Aorta (tissue), 5 donors: ENCODE measurements at regions not wholly inside any gene's neighbourhood (a gene's known extent, or its start where the extent isn't known, plus 50 kb on each side); places are given as distances from the start of the nearest gene placed in this dataset.

Source experiments
- ATAC-seq: fragments of 200-7000 bp; cut with Tn5 transposase; one replicate; pipeline ENCODE4 v1.9.1; 2022; ENCODE audit warnings: moderate library complexity; ENCODE audit not compliant: low FRiP score
- DNase-seq, 2 donors: peaks; one replicate each; pipeline ENCODE4 v3.0.0-alpha.2; 2020
- H3K27ac ChIP-seq, 2 donors: one replicate each; pipeline ENCODE4 v1.5.1; 2013; ENCODE audit warnings: low read length in 2 of 2, mild to moderate bottlenecking in 2 of 2, moderate library complexity in 2 of 2, control low read depth in 1 of 2, inconsistent platforms in 1 of 2, low read depth in 1 of 2
- H3K27me3 ChIP-seq, 2 donors: one replicate each; pipeline ENCODE4 v1.6.1; 2013; ENCODE audit warnings: control low read depth in 1 of 2, low read length in 1 of 2, mild to moderate bottlenecking in 1 of 2, moderate library complexity in 1 of 2; ENCODE audit not compliant: insufficient read depth in 2 of 2, control insufficient read depth in 1 of 2
- H3K36me3 ChIP-seq, 2 donors: one replicate each; pipeline ENCODE4 v1.6.1; 2013; ENCODE audit warnings: control low read depth in 1 of 2, low read length in 1 of 2, mild to moderate bottlenecking in 1 of 2; ENCODE audit not compliant: insufficient read depth in 2 of 2, control insufficient read depth in 1 of 2
- H3K4me1 ChIP-seq, 2 donors: one replicate each; pipeline ENCODE4 v1.6.1; 2013; ENCODE audit warnings: low read length in 2 of 2, control low read depth in 1 of 2, mild to moderate bottlenecking in 1 of 2, moderate library complexity in 1 of 2; ENCODE audit not compliant: insufficient read depth in 2 of 2, control insufficient read depth in 1 of 2
- H3K4me3 ChIP-seq, 2 donors: one replicate each; pipeline ENCODE4 v1.5.1; 2013; ENCODE audit warnings: low read length in 2 of 2, control low read depth in 1 of 2, mild to moderate bottlenecking in 1 of 2
- H3K9me3 ChIP-seq: one replicate; pipeline ENCODE4 v1.6.1; 2013; ENCODE audit warnings: mild to moderate bottlenecking, low read length; ENCODE audit not compliant: control insufficient read depth
- WGBS, 2 donors: extraction: QIAGEN DNeasy Blood & Tissue Kit; methylation state at CpG; one replicate each; pipeline ENCODE4 v1.1.7; 2013; 5-methylcytosine and 5-hydroxymethylcytosine counted together
- intact Hi-C, 2 donors: fragments of 100-400 bp; cut with DNase I; formaldehyde crosslinking; loops; one replicate each; pipeline versions ENCODE4 v1.14.2 to v1.15.0; 2022
- donor health status: healthy with polysubstance abuse.
- donor health status: Bipolar disorder and iron deficiency.
- donor health status: DM: no; HTN: no; CAD: no.
- donor health status: DM: no; HTN: no; CAD: no.
- donor health status: DM: yes; HTN: yes; CAD: no.

DNA sequence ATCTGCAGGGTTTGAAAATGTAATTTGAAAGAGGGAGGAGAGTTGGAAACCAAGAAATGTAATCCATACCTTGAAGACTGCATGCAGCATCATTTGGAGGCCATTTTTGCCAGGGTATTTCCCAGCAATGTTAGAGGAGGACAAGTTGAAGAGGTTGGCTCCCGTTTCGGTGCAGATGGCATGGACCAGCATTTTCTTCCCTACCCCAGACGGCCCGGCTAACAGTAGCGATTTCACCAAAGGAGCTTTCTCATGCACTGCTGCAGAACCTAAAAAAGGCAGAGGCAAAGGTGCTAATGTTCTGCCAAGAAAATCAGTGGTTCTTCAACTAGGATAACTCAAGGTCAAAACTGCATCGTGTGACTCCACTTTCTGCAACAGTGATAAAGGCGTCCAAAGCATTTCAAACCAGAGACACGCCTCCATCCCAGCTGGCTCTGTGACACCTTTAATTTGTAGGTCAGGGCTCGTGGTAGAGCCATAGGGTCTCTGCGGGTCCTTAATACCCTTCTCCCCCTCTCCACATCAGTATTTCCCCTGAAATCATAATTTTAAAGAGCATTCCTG lies 99.6 kb upstream of the ASB18 start:
- Histone ChIP-seq H3K4me1 (no peaks in the 10 kb centered on the region), H3K9me3 (no peaks in the 10 kb centered on the region), H3K36me3 (no peaks in the 10 kb centered on the region), H3K27ac (no peak overlapping the region), H3K4me3 (no peak overlapping the region), H3K27me3 (no peaks in the 10 kb centered on the region)
- 76 to 80% methylated on average over 10 of the region's 10 CpGs for WGBS, 2 donors
- DNase-seq, result no peak
- intact Hi-C loops, result no loop called here
- ATAC-seq, result no peak

DNA sequence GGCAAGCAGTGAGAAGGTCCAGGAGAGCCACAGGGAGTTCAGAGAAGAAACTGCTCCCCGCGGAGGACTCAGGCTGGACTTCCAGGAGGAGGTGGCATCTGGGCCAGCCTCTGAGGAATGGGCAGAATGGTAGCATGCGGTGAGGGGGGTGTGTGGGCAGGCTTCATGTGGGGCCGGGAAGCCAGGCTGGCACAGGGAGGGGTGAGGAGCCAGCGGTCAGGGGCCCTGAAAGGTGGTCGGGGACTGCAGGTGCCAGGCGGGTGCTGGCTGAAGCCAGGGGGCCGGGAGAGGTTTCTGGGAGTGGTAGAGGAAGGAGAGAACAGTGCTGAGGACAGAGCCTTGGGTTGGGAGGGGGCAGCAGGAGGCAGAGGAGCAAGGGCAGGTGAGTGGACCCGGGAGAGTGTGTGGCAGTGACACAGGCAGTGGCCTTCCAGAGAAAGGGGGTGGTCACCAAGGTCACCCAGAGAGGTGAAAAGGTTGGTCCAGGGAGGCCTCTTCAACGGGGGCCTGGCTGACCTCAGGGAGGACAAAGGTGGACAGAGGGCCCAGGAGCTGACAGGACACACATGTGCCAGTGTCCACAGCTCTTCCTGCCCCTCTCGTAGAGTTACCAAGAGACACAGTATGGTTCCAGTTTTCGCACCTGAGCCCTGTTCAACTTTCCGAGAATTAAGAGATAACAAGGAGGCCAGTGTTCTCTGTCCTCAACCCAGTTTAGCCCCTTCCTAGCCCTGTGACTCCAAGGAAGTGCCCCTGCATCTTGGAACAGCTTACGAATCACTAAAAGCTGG lies 101.2 kb upstream of the ASB18 start:
- 92% methylated on average over 14 of the region's 14 CpGs for WGBS, 2 donors
- Histone ChIP-seq H3K4me1 (no peaks in the 10 kb centered on the region), H3K27me3 (no peaks in the 10 kb centered on the region), H3K36me3 (no peaks in the 10 kb centered on the region), H3K4me3 (no peak overlapping the region), H3K27ac (no peak overlapping the region), H3K9me3 (no peaks in the 10 kb centered on the region)
- DNase-seq (peak in 1 of 2 donors; percentile 77), ATAC-seq (no peak)
- intact Hi-C loops, result no loop called here

DNA sequence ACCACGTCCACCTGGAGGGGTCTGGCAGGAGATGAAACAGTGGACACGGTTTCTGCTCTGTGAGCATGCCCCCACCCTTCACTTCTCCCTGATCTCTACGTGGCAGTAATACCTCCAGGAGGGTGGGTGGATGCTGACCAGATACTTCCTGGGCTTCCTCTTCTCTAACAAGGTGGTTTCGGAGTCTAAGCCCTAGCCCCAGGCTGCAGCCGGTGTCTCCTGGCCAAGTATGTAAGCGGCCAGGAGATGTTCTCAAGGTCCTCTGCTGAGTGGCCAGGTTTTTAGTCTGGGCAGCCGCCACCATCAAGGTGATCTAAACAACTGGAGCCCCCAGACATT lies 101.8 kb upstream of the ASB18 start:
- DNase-seq, result no peak
- H3K4me3 ChIP-seq, result no peak overlapping the region
- H3K27me3 ChIP-seq, result no peaks in the 10 kb centered on the region
- no peaks in the 10 kb centered on the region for H3K4me1 ChIP-seq
- no peaks in the 10 kb centered on the region for H3K36me3 ChIP-seq
- 83 to 87% methylated on average over 7 of the region's 7 CpGs for WGBS, 2 donors
- intact Hi-C loops, result no loop called here
- ATAC-seq, result no peak
- H3K27ac ChIP-seq, result no peak overlapping the region
- no peaks in the 10 kb centered on the region for H3K9me3 ChIP-seq

DNA sequence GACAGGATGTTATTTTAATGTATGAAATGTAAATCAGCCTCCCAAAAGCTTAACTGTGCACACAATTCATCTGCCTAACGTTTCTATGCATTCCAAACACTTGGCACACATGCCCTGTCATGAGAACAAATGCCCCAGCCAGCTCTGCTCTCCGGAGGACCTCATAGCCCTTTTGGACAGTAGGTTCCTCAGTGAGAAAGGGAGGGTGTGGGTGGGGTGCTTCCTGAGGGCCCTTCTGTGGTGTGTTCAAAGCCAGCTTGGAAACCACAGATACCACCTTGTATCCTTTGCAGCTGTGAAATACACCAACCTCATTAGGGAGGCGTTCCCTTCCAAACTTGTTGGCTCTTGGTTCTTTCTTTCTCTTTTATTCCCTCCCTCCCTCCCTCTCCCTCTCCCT lies 102.2 kb upstream of the ASB18 start:
- H3K27ac ChIP-seq, result no peak overlapping the region
- WGBS, 2 donors, result 27 to 31% methylated on average over 3 of the region's 3 CpGs
- no peak overlapping the region for H3K4me3 ChIP-seq
- no peaks in the 10 kb centered on the region for H3K27me3 ChIP-seq
- H3K9me3 ChIP-seq, result no peaks in the 10 kb centered on the region
- no peak for DNase-seq
- no peak for ATAC-seq
- no peaks in the 10 kb centered on the region for H3K36me3 ChIP-seq
- intact Hi-C loops, result no loop called here
- no peaks in the 10 kb centered on the region for H3K4me1 ChIP-seq

DNA sequence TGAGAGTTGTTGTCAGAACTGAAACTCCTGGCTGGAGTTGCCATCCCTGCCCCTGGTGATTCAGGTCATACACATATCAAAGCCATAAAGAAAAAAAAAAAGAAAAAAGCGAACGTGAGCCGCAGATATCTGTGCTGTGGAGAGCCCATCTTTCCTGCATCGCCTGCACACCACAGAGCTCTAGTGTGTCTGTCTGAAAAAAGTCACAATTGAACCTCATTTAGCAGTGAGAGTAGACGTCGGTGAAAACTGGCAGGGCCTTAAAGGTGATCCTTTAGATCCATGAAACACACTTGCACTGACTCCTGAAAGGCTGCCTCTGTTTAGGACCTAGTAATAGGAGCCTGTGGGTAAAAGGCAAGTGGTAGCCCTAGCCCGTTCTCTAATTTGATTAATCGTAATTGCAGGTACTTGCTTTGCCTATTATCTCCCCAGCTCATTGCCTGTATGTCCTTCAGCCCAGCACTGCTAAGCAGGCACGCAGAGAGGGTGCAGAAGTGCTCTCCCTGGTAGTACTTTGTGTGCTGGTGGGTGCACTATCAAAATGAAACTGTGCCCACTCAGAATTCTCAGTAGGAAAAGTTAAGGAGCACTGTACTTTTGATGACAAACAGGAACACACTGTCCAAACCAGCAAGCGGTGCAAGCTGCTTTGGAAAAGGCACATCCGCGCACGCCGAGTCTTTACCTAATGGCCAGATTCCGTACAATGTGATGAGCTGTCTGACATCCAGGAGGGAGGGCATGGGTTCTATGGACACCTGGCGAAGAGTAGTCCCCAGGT lies 103.5 kb upstream of the ASB18 start:
- intact Hi-C loops, result no loop called here
- Histone ChIP-seq H3K27me3 (no peaks in the 10 kb centered on the region), H3K27ac (no peak overlapping the region), H3K36me3 (no peaks in the 10 kb centered on the region), H3K9me3 (no peaks in the 10 kb centered on the region), H3K4me1 (no peaks in the 10 kb centered on the region), H3K4me3 (no peak overlapping the region)
- no peak for DNase-seq
- no peak for ATAC-seq
- WGBS, 2 donors, result 95% methylated on average over 16 of the region's 16 CpGs

DNA sequence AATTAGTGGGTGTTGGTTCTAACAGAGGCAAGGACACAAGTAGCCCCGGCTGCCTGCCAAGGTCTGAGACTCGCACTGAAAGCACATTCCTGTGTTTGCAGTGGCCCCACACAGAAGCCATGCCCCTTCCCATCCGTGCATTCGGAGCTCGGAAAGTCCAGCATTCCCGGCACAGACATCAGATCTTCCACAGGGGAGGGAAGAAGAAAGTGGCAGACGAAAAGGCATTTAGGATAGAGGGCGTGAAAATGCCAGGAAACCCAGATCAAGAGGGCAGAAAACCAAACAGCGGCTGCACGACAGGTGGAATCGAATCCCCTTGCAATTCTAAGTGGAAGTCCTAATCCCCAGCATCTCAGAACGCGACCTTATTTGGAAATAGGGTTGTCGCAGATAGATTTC lies 105.5 kb upstream of the ASB18 start:
- intact Hi-C loops, result no loop called here
- Histone ChIP-seq H3K4me3 (no peak overlapping the region), H3K4me1 (no peaks in the 10 kb centered on the region), H3K36me3 (no peaks in the 10 kb centered on the region), H3K9me3 (no peaks in the 10 kb centered on the region), H3K27ac (no peak overlapping the region), H3K27me3 (no peaks in the 10 kb centered on the region)
- ATAC-seq (no peak), DNase-seq (no peak)
- WGBS, 2 donors, result 50 to 55% methylated on average over 14 of the region's 14 CpGs

DNA sequence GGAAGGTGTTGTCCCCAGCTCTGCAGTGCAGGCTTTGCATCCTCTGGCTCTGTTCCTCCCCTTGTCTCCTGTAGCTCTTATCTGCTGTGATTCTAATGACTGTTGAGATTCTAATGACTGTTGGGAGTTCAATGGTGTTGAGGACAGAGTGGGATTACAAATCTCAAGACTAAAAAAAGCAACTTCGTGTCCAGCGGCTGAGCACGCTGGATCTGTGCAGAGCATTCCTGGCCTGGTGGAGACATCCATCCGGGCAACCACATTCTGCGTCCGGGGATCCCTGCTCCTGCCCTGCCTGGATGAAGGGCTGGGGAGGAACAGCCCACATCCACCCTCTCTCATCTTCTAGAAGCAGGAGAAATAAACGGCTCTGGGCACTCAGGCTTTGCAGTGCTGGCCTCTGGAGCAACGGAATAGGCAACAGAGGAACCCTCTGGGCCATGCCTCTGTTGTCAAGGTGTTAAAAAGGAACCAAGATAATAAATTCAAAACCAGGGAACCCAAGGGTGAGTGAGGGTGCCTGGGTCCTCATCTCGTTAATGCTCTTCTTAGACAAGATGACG lies 106.7 kb upstream of the ASB18 start:
- Histone ChIP-seq H3K27me3 (no peaks in the 10 kb centered on the region), H3K4me3 (no peak overlapping the region), H3K27ac (no peak overlapping the region), H3K4me1 (no peaks in the 10 kb centered on the region), H3K36me3 (no peaks in the 10 kb centered on the region), H3K9me3 (no peaks in the 10 kb centered on the region)
- 88 to 90% methylated on average over 10 of the region's 10 CpGs for WGBS, 2 donors
- no peak for ATAC-seq
- no peak for DNase-seq
- intact Hi-C loops, result no loop called here

DNA sequence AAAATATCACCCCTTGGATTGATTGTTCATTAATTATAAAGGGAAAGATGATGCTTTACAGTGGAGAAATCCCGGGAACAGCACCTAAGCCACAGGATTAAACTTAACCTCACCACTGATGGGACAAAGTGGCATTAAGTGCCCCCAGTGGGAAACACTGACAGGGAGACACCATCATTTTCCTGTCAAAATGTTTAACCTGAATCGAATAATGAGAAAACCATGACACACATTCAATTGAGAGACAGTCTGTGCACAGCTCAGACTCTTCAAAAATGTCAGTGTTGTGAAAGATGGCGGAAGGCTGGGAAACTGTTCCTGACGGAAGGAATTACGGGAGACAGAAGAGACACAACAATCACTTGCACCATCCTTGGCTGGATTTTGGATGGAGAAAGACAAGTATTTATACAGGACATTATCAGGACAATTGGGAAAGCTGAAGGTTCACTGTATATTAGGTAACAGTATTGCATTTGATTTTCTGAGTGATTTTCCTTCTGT lies 111.8 kb upstream of the ASB18 start:
- DNase-seq (no peak), ATAC-seq (no peak)
- Histone ChIP-seq H3K36me3 (peaks cover 0 to 4% of the 10 kb centered on the region in 2 donors), H3K27me3 (no peaks in the 10 kb centered on the region), H3K27ac (no peak overlapping the region), H3K4me1 (no peaks in the 10 kb centered on the region), H3K9me3 (peaks cover 3% of the 10 kb centered on the region), H3K4me3 (no peak overlapping the region)
- WGBS, 2 donors, result 91 to 94% methylated on average over 5 of the region's 5 CpGs
- intact Hi-C loops, result no loop called here
